HL-60 (cell line): ENCODE measurements at regions not wholly inside any gene's neighbourhood (a gene's known extent, or its start where the extent isn't known, plus 50 kb on each side); places are given as distances from the start of the nearest gene placed in this dataset.

ENCODE experiments used
- DNase-seq, 2 experiments: peaks; one replicate each; pipeline ENCODE4 v3.0.0-alpha.2; 2010 to 2020; ENCODE audit warnings: low read depth in 1 of 2, low spot score in 1 of 2
- H3K27ac ChIP-seq: fragments of 250-450 bp; sonication (Bioruptor Pico); replicated peaks from 2 replicates; pipeline ENCODE4 v1.5.1; 2020; ENCODE audit warnings: mild to moderate bottlenecking, moderate library complexity
- H3K27me3 ChIP-seq: fragments of 250-450 bp; sonication (Bioruptor Pico); 2 replicates; pipeline ENCODE4 v1.5.1; 2021; ENCODE audit warnings: mild to moderate bottlenecking, moderate library complexity; ENCODE audit not compliant: insufficient read depth, poor library complexity, severe bottlenecking
- H3K4me3 ChIP-seq: replicated peaks from 2 replicates; pipeline ENCODE4 v1.5.1; 2011; ENCODE audit warnings: mild to moderate bottlenecking, control low read depth, low read length; ENCODE audit not compliant: insufficient read depth
- CTCF ChIP-seq: IDR thresholded peaks from one replicate; pipeline ENCODE4 v1.5.1; 2011; ENCODE audit warnings: low read length, control low read depth, inconsistent platforms; ENCODE audit not compliant: insufficient read depth
- GABPA ChIP-seq: IDR thresholded peaks from 2 replicates; pipeline ENCODE4 v1.6.1; 2012; ENCODE audit warnings: low read depth
- POLR2AphosphoS5 ChIP-seq: IDR thresholded peaks from 2 replicates; pipeline ENCODE4 v1.6.1; 2012; ENCODE audit warnings: low read depth
- REST ChIP-seq: IDR thresholded peaks from 2 replicates; pipeline ENCODE4 v1.6.1; 2012; ENCODE audit warnings: low read depth; ENCODE audit not compliant: insufficient replicate concordance
- SPI1 ChIP-seq: IDR thresholded peaks from 2 replicates; pipeline ENCODE4 v1.6.1; 2012; ENCODE audit warnings: low read depth, mild to moderate bottlenecking, borderline replicate concordance

- no peak overlapping the region for H3K4me3 ChIP-seq
- H3K27ac ChIP-seq: no peak overlapping the region
- TF ChIP-seq GABPA (no peak), SPI1 (no peak), POLR2AphosphoS5 (no peak), CTCF (no peak), REST (no peak)
- DNase-seq: no peak
- H3K27me3 ChIP-seq: no peaks in the 10 kb centered on the region
Observed at GRCh38 chr14:88989911-88990310, 165.5 kb downstream of the TTC8 start.

- Histone ChIP-seq H3K4me3 (no peak overlapping the region), H3K27ac (no peak overlapping the region), H3K27me3 (no peaks in the 10 kb centered on the region)
- DNase-seq: no peak
- no peak for TF ChIP-seq REST
- peak; percentile 68 for TF ChIP-seq SPI1
- TF ChIP-seq CTCF: no peak
- TF ChIP-seq POLR2AphosphoS5: no peak
- no peak for TF ChIP-seq GABPA
Observed at GRCh38 chr14:88990856-88991255, 166.4 kb downstream of the TTC8 start.

DNA sequence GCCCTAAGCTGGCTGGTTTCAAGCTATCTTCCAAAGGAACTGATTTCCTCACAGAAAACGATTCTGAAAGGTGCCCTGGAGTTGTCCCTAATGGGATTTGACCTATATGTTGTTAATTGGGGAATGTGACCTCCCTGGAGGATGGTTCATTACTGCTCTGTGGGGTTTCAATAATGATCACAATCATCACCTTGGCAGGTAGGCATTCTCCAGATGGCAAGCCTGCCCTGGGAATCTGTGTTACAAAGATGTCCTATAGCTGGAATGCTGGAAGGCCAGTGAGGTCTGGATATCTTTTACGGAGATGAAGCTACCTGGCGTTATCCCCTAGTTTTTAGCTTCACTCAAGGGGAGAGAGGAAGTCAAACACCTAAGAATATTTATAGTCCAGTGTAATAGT lies 167.6 kb downstream of the TTC8 start:
- Histone ChIP-seq H3K27ac (no peak overlapping the region), H3K4me3 (no peak overlapping the region), H3K27me3 (no peaks in the 10 kb centered on the region)
- no peak for DNase-seq
- TF ChIP-seq GABPA (no peak), POLR2AphosphoS5 (no peak), REST (no peak), SPI1 (no peak)

- no peak for TF ChIP-seq CTCF
- no peak for TF ChIP-seq GABPA
- no peak for TF ChIP-seq SPI1
- no peak for TF ChIP-seq REST
- no peak for TF ChIP-seq POLR2AphosphoS5
- H3K4me3 ChIP-seq: no peak overlapping the region
- no peak for DNase-seq
- no peaks in the 10 kb centered on the region for H3K27me3 ChIP-seq
- no peak overlapping the region for H3K27ac ChIP-seq
Observed at GRCh38 chr14:88993946-88994345, 169.5 kb downstream of the TTC8 start.
